ENCODE measurements at regions not wholly inside any gene's neighbourhood (a gene's known extent, or its start where the extent isn't known, plus 50 kb on each side); places are given as distances from the start of the nearest gene placed in this dataset.

- TF ChIP-seq CTCF (IDR thresholded peaks at IDR 0.05; ENCODE audit: extremely low read depth, low read depth, low read length) = peak; percentile 20
- Histone ChIP-seq H2AFZ (ENCODE audit: low read length) (peak overlapping the region; percentile 92), H3K36me3 (ENCODE audit: insufficient read depth, low read length) (no peaks in the 10 kb centered on the region), H3K27me3 (ENCODE audit: insufficient read depth, low read length) (peaks cover 9% of the 10 kb centered on the region), H3K4me2 (ENCODE audit: insufficient read depth, low read length) (peak overlapping the region; percentile 99), H4K20me1 (ENCODE audit: insufficient read depth, low read length) (no peaks in the 10 kb centered on the region), H3K9me3 (ENCODE audit: low read depth, low read length) (no peaks in the 10 kb centered on the region), H3K4me3 (ENCODE audit: insufficient read depth, low read length) (peak overlapping the region; percentile 76), H3K4me1 (ENCODE audit: insufficient read depth, low read length) (peaks cover 26% of the 10 kb centered on the region), H3K27ac (ENCODE audit: low read depth, low read length) (peak overlapping the region; percentile 90), H3K79me2 (ENCODE audit: insufficient read depth, low read length) (no peaks in the 10 kb centered on the region)
- no peak for DNase-seq (ENCODE audit: insufficient read length, low spot score, missing footprints)
Observed at GRCh38 chr2:176553685-176554100, 284.5 kb downstream of the MTX2 start.

- peak overlapping the region; percentile 92 for H2AFZ ChIP-seq (ENCODE audit: low read length)
- H3K27me3 ChIP-seq (ENCODE audit: insufficient read depth, low read length) = peaks cover 9% of the 10 kb centered on the region
- no peaks in the 10 kb centered on the region for H3K79me2 ChIP-seq (ENCODE audit: insufficient read depth, low read length)
- peak overlapping the region; percentile 90 for H3K27ac ChIP-seq (ENCODE audit: low read depth, low read length)
- peak; percentile 73 for TF ChIP-seq CTCF (IDR thresholded peaks at IDR 0.05; ENCODE audit: extremely low read depth, low read depth, low read length)
- H3K9me3 ChIP-seq (ENCODE audit: low read depth, low read length) = no peaks in the 10 kb centered on the region
- DNase-seq (ENCODE audit: insufficient read length, low spot score, missing footprints) = no peak
- no peaks in the 10 kb centered on the region for H3K36me3 ChIP-seq (ENCODE audit: insufficient read depth, low read length)
- H3K4me2 ChIP-seq (ENCODE audit: insufficient read depth, low read length) = peak overlapping the region; percentile 99
- peaks cover 26% of the 10 kb centered on the region for H3K4me1 ChIP-seq (ENCODE audit: insufficient read depth, low read length)
- H3K4me3 ChIP-seq (ENCODE audit: insufficient read depth, low read length) = peak overlapping the region; percentile 76
- H4K20me1 ChIP-seq (ENCODE audit: insufficient read depth, low read length) = no peaks in the 10 kb centered on the region
Observed at GRCh38 chr2:176554101-176555048, 285.1 kb downstream of the MTX2 start.

- TF ChIP-seq CTCF (IDR thresholded peaks at IDR 0.05; ENCODE audit: extremely low read depth, low read depth, low read length) = no peak
- no peak for DNase-seq (ENCODE audit: insufficient read length, low spot score, missing footprints)
- Histone ChIP-seq H3K36me3 (ENCODE audit: insufficient read depth, low read length) (no peaks in the 10 kb centered on the region), H4K20me1 (ENCODE audit: insufficient read depth, low read length) (no peaks in the 10 kb centered on the region), H3K9me3 (ENCODE audit: low read depth, low read length) (no peaks in the 10 kb centered on the region), H3K27ac (ENCODE audit: low read depth, low read length) (no peak overlapping the region), H3K4me2 (ENCODE audit: insufficient read depth, low read length) (no peak overlapping the region), H3K79me2 (ENCODE audit: insufficient read depth, low read length) (no peaks in the 10 kb centered on the region), H3K27me3 (ENCODE audit: insufficient read depth, low read length) (peaks cover 9% of the 10 kb centered on the region), H3K4me1 (ENCODE audit: insufficient read depth, low read length) (peaks cover 28% of the 10 kb centered on the region), H2AFZ (ENCODE audit: low read length) (no peak overlapping the region), H3K4me3 (ENCODE audit: insufficient read depth, low read length) (no peak overlapping the region)
Observed at GRCh38 chr2:176555112-176555511, 285.9 kb downstream of the MTX2 start.

- Histone ChIP-seq H2AFZ (ENCODE audit: low read length) (no peak overlapping the region), H3K36me3 (ENCODE audit: insufficient read depth, low read length) (no peaks in the 10 kb centered on the region), H3K27ac (ENCODE audit: low read depth, low read length) (no peak overlapping the region), H4K20me1 (ENCODE audit: insufficient read depth, low read length) (no peaks in the 10 kb centered on the region), H3K4me2 (ENCODE audit: insufficient read depth, low read length) (no peak overlapping the region), H3K4me1 (ENCODE audit: insufficient read depth, low read length) (peaks cover 35% of the 10 kb centered on the region), H3K27me3 (ENCODE audit: insufficient read depth, low read length) (peaks cover 9% of the 10 kb centered on the region), H3K4me3 (ENCODE audit: insufficient read depth, low read length) (no peak overlapping the region), H3K9me3 (ENCODE audit: low read depth, low read length) (no peaks in the 10 kb centered on the region), H3K79me2 (ENCODE audit: insufficient read depth, low read length) (no peaks in the 10 kb centered on the region)
- no peak for TF ChIP-seq CTCF (IDR thresholded peaks at IDR 0.05; ENCODE audit: extremely low read depth, low read depth, low read length)
- DNase-seq (ENCODE audit: insufficient read length, low spot score, missing footprints) = no peak
Observed at GRCh38 chr2:176555781-176556180, 286.5 kb downstream of the MTX2 start.
